K562 (cell line): ENCODE measurements at regions not wholly inside any gene's neighbourhood (a gene's known extent, or its start where the extent isn't known, plus 50 kb on each side); places are given as distances from the start of the nearest gene placed in this dataset.

Experiments used
- ATAC-seq: fragments of 200-7000 bp; cut with Tn5 transposase; 3 replicates; pipeline ENCODE4 v1.9.1; 2020; ENCODE audit warnings: moderate library complexity
- BruUV-seq: library from RNA; stranded (reverse); fragments of 400-500 nt; replicated peaks from 2 replicates; lab custom pipeline; 2021; lab: Mats Ljungman, UMichigan
- CTCF ChIA-PET: fragments of 300-600 bp; formaldehyde crosslinking; extraction: SDS; loops from one replicate; lab custom pipeline; 2021; ENCODE audit warnings: low intra/inter-chr PET ratio; lab: Yijun Ruan, JAX
- POLR2A ChIA-PET: fragments of 300-600, 350-650 bp; sonication (Branson Sonifier 250); formaldehyde crosslinking; extraction: SDS; loops from one replicate; lab custom pipeline; 2021; ENCODE audit warnings: antibody characterized with exemption, inconsistent platforms; lab: Yijun Ruan, JAX
- DNase-seq, 4 experiments: peaks; one replicate each; pipeline versions ENCODE4 v3.0.0 to v3.0.0-alpha.2; 2011 to 2018; ENCODE audit warnings: low spot score in 3 of 4, mixed read lengths in 3 of 4; ENCODE audit errors: extremely low read depth in 1 of 4
- FAIRE-seq: peaks from 2 replicates; lab custom pipeline; 2011; peaks lifted over from hg19 to GRCh38; lab: Jason Lieb, UNC
- H2AFZ ChIP-seq: 2 replicates; pipeline ENCODE4 v1.6.0; 2011; ENCODE audit warnings: low read depth, low read length, control low read depth, inconsistent platforms
- H3K27ac ChIP-seq: fragments of 200-600 bp; 3 replicates; pipeline ENCODE4 v1.8.0; 2011; ENCODE audit warnings: low read depth, mild to moderate bottlenecking, control low read depth, inconsistent platforms, low read length, moderate library complexity, mixed read lengths; ENCODE audit errors: extremely low read depth
- H3K27me3 ChIP-seq, 2 experiments: fragments of 300-600 bp in 1 of 2; 2 replicates in 1 of 2; 3 replicates in 1 of 2; pipeline versions ENCODE4 v1.6.0 to v1.8.0; 2011; ENCODE audit warnings: inconsistent platforms in 2 of 2, low read length in 2 of 2, mild to moderate bottlenecking in 1 of 2, mixed read lengths in 1 of 2, moderate library complexity in 1 of 2; ENCODE audit not compliant: control insufficient read depth in 2 of 2, insufficient read depth in 2 of 2
- H3K36me3 ChIP-seq: fragments of 300-600 bp; 3 replicates; pipeline ENCODE4 v1.8.0; 2011; ENCODE audit warnings: mild to moderate bottlenecking, low read length, inconsistent platforms; ENCODE audit not compliant: control insufficient read depth, insufficient read depth
- H3K4me1 ChIP-seq, 2 experiments: fragments of 200-600 bp in 1 of 2; replicated peaks in 1 of 2; 2 replicates in 1 of 2; 3 replicates in 1 of 2; pipeline versions ENCODE4 v1.5.1 to v1.8.0; 2011; ENCODE audit warnings: inconsistent platforms in 2 of 2, low read length in 2 of 2, mild to moderate bottlenecking in 1 of 2, mixed read lengths in 1 of 2, moderate library complexity in 1 of 2; ENCODE audit not compliant: control insufficient read depth in 2 of 2, insufficient read depth in 2 of 2
- H3K4me2 ChIP-seq: 2 replicates; pipeline ENCODE4 v1.6.1; 2011; ENCODE audit warnings: low read length, control low read depth, inconsistent platforms, mixed read lengths; ENCODE audit not compliant: insufficient read depth
- H3K4me3 ChIP-seq: fragments of 200-600 bp; sonication (generic), shearing (Covaris generic); 2 replicates; pipeline ENCODE4 v1.5.1; 2016; ENCODE audit warnings: control low read depth, inconsistent platforms
- H3K79me2 ChIP-seq: fragments of 200-600 bp; 3 replicates; pipeline ENCODE4 v1.8.0; 2011; ENCODE audit warnings: low read length, inconsistent platforms; ENCODE audit not compliant: control insufficient read depth, insufficient read depth
- H3K9ac ChIP-seq, 2 experiments: 2 replicates each; pipeline versions ENCODE4 v1.6.0 to v1.6.1; 2011; ENCODE audit warnings: low read depth in 2 of 2, low read length in 2 of 2, control low read depth in 1 of 2, inconsistent platforms in 1 of 2, mild to moderate bottlenecking in 1 of 2, mixed read lengths in 1 of 2; ENCODE audit not compliant: insufficient read depth in 1 of 2
- H3K9me1 ChIP-seq: one replicate; pipeline ENCODE4 v1.6.0; 2011; ENCODE audit warnings: inconsistent platforms, mild to moderate bottlenecking, low read length, moderate library complexity; ENCODE audit not compliant: control insufficient read depth, insufficient read depth
- H3K9me3 ChIP-seq: replicated peaks from 2 replicates; pipeline ENCODE4 v1.5.1; 2011; ENCODE audit warnings: low read depth, low read length, inconsistent platforms; ENCODE audit not compliant: control insufficient read depth, insufficient read depth
- H4K20me1 ChIP-seq: replicated peaks from 2 replicates; pipeline ENCODE4 v1.6.1; 2011; ENCODE audit warnings: low read length, inconsistent platforms, mixed read lengths; ENCODE audit not compliant: control insufficient read depth, insufficient read depth
- NKRF ChIP-seq: fragments of 450-650 bp; IDR thresholded peaks from 2 replicates; pipeline ENCODE4 v1.6.1; 2016; ENCODE audit warnings: borderline replicate concordance
- RAD21 ChIP-seq, 2 experiments: fragments of 250-450 bp in 1 of 2; fragments of 450-650 bp in 1 of 2; sonication (Bioruptor Pico) in 1 of 2; formaldehyde crosslinking in 1 of 2; IDR thresholded peaks in 1 of 2; conservative IDR thresholded peaks in 1 of 2; 2 replicates each; pipeline versions ENCODE4 v1.4.0 to v1.8.0; 2020 to 2022; ENCODE audit warnings: mild to moderate bottlenecking in 2 of 2, moderate library complexity in 1 of 2
- SMAD3 ChIP-seq: fragments of 450-650 bp; formaldehyde crosslinking; conservative IDR thresholded peaks from 2 replicates; pipeline ENCODE4 v1.4.0; 2020; ENCODE audit warnings: mild to moderate bottlenecking
- SREBF1 ChIP-seq: fragments of 150-350 bp; IDR thresholded peaks from 2 replicates; pipeline ENCODE4 v1.6.1; 2014; ENCODE audit warnings: antibody characterized with exemption, low read depth, low read length, borderline replicate concordance
- SRSF9 ChIP-seq: fragments of 200-400 bp; formaldehyde crosslinking; IDR thresholded peaks from 2 replicates; pipeline ENCODE4 v1.6.1; 2017; ENCODE audit warnings: low read depth, low read length, borderline replicate concordance
- THRB ChIP-seq: fragments of 450-650 bp; formaldehyde crosslinking; conservative IDR thresholded peaks from 2 replicates; pipeline ENCODE4 v1.4.0; 2022; ENCODE audit warnings: mild to moderate bottlenecking, missing genetic modification characterization
- ZNF398 ChIP-seq: fragments of 250-450 bp; sonication (Bioruptor Pico); IDR thresholded peaks from 2 replicates; pipeline ENCODE4 v1.8.0; 2021; ENCODE audit warnings: moderate library complexity, mild to moderate bottlenecking, inconsistent platforms
- ZNF717 ChIP-seq: fragments of 250-450 bp; sonication (Bioruptor Pico); IDR thresholded peaks from 2 replicates; pipeline ENCODE4 v1.5.0; 2021
- WGBS: fragments of 100-300 bp; shearing (Covaris generic); methylation state at CpG from one replicate; pipeline ENCODE4 v1.1.6; 2016; ENCODE audit warnings: low coverage, mixed read lengths; ENCODE audit not compliant: insufficient coverage; ENCODE audit errors: missing lambda C conversion rate; 5-methylcytosine and 5-hydroxymethylcytosine counted together
- in situ Hi-C: fragments of 300-500 bp; cut with MboI; formaldehyde crosslinking; loops from 4 replicates; pipeline ENCODE4 v1.15.0; 2018; ENCODE audit warnings: inconsistent platforms, mixed read lengths
- intact Hi-C: fragments of 100-400 bp; cut with micrococcal nuclease; formaldehyde crosslinking; loops from 2 replicates; pipeline ENCODE4 v1.14.2; 2022

GRCh38 chr3:178437236-178437635, 99.0 kb upstream of the KCNMB2 start:
- no peak for DNase-seq
- CTCF ChIA-PET, result interaction anchor here (0.7 to 1.3 kb wide), 2 partner anchors 529 to 576 kb away, joined by 3 to 14 read pairs; no protein-coding TSS in a partner anchor
- in situ Hi-C loops, result loop anchor here (25.0 kb wide), 1 partner anchor 525 kb away; no protein-coding TSS in a partner anchor
- no peak for TF ChIP-seq THRB (CRISPR knock-in tag)
- TF ChIP-seq NKRF, result no peak
- no peak for TF ChIP-seq SRSF9
- no peak for TF ChIP-seq SREBF1
- no peak for TF ChIP-seq SMAD3 (CRISPR knock-in tag)
- no peak for TF ChIP-seq ZNF717 (CRISPR knock-in tag)
- no peak for TF ChIP-seq RAD21 (CRISPR knock-in tag; conservative IDR thresholded peaks at IDR 0.05 in 1 of 2, IDR thresholded peaks at IDR 0.05 in 1 of 2)
- TF ChIP-seq ZNF398 (CRISPR knock-in tag), result no peak

More at GRCh38 chr3:178437236-178437635, 99.0 kb upstream of the KCNMB2 start:
- no peak for FAIRE-seq
- H3K79me2 ChIP-seq, result no peaks in the 10 kb centered on the region
- H3K9me1 ChIP-seq, result no peaks in the 10 kb centered on the region
- BruUV-seq, result no TSS peak
- H3K4me1 ChIP-seq, result no peaks in the 10 kb centered on the region; a peak in 1 of 5 replicates
- 7% methylated on average over 5 of the region's 5 CpGs for WGBS
- POLR2A ChIA-PET, result interaction anchor here (0.7 kb wide), 1 partner anchor 721 kb away, joined by 3 read pairs; no protein-coding TSS in a partner anchor
- no peak for ATAC-seq
- no peaks in the 10 kb centered on the region for H3K36me3 ChIP-seq
- intact Hi-C loops, result loop anchor here (5.0 kb wide), 1 partner anchor 885 kb away; the partner anchor contains the start of gene ZNF639
- no peak overlapping the region for H3K9ac ChIP-seq
- no peak overlapping the region for H2AFZ ChIP-seq
- no peak overlapping the region for H3K27ac ChIP-seq
- H3K4me3 ChIP-seq, result no peak overlapping the region
- no peaks in the 10 kb centered on the region for H3K9me3 ChIP-seq
- no peak overlapping the region for H3K4me2 ChIP-seq
- H4K20me1 ChIP-seq, result no peaks in the 10 kb centered on the region
- no peaks in the 10 kb centered on the region for H3K27me3 ChIP-seq
